ENCODE measurements at regions not wholly inside any gene's neighbourhood (a gene's known extent, or its start where the extent isn't known, plus 50 kb on each side); places are given as distances from the start of the nearest gene placed in this dataset.

DNA sequence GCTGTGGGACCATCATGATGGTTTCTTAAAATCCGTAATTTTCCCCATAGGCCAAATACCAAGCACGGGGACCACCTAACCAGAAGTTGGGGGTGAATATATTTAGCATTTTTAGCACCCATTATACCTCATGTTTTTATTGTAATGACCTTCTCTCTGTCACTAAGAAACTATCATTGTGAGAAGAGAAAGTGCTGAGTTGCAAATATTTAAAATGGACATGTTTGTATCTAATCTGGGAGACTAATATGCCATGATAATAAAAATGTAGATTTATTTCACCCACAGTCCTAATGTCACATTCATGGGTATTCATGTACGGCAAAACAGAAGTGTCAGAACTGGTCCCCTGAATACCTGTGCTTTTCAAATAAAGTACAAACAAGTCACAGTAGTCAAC is 398.9 kb upstream of the NR2F2 start:
- DNase-seq (ENCODE audit: missing footprints) (no peak), ATAC-seq (no peak)
- intact Hi-C loops (cut with DNase I) = no loop called here

DNA sequence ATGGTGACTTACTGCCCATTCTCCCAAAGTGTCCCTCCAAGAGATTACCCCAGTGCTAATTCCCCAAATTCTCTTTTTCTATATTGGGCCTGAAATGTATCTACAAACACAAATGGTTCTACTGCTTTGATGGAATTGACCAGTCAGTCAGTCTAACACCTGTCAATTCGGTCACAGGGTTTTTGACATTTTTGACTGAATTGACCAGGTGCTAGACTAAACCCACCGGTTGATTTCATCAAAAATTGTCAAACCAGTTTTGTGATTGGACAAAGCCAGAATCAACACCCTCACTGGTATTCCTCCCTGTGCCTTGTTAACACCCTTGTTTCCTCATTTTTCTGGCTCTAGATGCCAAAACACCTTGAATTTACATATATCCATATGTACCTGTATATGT is 398.4 kb upstream of the NR2F2 start:
- ATAC-seq (no peak), DNase-seq (ENCODE audit: missing footprints) (no peak)
- intact Hi-C loops (cut with DNase I) = no loop called here

GRCh38 chr15:95932676-95933075 is 397.8 kb upstream of the NR2F2 start:
- DNase-seq (ENCODE audit: missing footprints) (no peak), ATAC-seq (no peak)
- intact Hi-C loops (cut with DNase I) = no loop called here

- intact Hi-C loops (cut with DNase I) = loop anchor here (5.0 kb wide), 1 partner anchor 176 kb away; no protein-coding TSS in a partner anchor
- DNase-seq (ENCODE audit: missing footprints) = no peak
- ATAC-seq = no peak
Observed at GRCh38 chr15:95935852-95936251, 394.6 kb upstream of the NR2F2 start.

- intact Hi-C loops (cut with DNase I) = loop anchor here (5.0 kb wide), 1 partner anchor 175 kb away; no protein-coding TSS in a partner anchor
- DNase-seq (ENCODE audit: missing footprints) (no peak), ATAC-seq (peak; percentile 50)
Observed at GRCh38 chr15:95937128-95937528, 393.4 kb upstream of the NR2F2 start.

DNA sequence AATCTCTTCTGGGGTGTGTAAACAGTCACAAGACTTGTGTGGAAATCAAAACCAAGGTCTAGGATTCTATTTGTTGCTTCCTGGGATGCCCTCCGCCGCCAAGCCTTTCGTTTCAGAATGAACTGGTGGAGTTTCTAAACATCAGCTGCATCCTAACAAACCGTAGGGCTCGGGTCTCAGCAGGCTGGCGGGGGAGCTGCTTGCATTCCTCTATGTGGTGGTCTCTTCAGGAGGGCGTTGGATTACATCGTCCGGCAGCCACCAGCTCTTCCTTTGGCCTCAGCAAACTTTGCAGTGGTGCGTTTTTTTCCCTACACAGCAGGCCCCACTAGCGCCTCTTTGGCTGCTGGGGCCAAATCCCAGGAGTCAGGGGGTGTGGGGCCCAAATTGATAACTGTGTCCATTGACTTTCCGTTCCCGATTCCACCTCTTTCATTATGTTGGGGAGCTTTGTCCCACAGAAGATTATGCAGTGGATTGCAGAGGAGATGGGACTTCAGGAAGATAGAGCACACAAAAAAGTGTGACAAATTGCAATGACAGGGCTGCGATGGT is 390.0 kb upstream of the NR2F2 start:
- intact Hi-C loops (cut with DNase I) = no loop called here
- ATAC-seq = no peak
- DNase-seq (ENCODE audit: missing footprints) = no peak

GRCh38 chr15:95944193-95944592 is 386.3 kb upstream of the NR2F2 start:
- no peak for ATAC-seq
- intact Hi-C loops (cut with DNase I) = no loop called here
- DNase-seq (ENCODE audit: missing footprints) = no peak

DNA sequence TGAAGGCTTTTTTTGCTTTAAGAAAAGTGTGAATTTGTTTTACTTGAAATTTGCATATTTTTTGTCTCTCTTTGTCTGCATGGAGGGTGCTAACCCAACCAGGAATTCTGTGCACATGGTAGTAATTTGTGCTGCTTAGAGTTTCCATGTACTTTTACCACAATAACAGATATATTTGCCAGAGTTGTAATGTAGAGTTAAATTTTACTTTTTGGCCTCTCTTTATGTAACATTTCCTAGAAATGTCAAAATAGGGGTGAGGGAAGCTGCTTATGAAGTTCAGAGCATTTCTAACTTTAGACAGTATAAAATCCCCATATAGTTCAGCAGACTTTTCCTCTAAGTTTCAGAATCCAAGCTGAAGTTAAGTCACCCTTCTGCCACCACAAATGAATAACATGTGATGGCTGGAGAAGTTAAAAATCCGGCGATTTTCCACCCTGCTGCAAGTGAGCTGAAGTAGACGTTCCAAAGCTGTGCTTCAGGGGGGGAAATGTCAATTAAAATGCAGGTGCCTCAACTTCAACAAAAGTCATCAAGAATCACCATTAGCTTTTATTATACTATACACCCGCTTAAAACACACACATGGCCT is 385.7 kb upstream of the NR2F2 start:
- intact Hi-C loops (cut with DNase I) = no loop called here
- ATAC-seq (no peak), DNase-seq (ENCODE audit: missing footprints) (no peak)

DNA sequence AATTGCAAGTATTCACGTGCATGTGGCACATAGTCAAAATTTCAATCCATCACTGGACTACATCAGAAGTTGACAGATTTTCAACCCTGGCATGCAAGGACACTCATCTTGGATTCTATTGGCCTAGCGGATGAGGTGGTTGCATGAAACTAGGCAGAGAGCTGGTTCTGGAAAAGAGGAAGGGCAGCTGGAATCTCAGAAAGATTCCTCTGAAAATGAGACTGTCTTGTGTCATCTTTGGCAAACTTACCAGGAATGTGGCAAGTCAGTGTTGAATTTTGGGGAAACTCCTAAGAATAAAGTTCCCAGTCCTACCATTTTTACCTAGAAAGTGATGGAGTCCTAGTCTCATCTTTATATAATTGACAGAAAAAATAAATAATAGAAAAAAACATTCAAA is 384.3 kb upstream of the NR2F2 start:
- intact Hi-C loops (cut with DNase I) = no loop called here
- DNase-seq (ENCODE audit: missing footprints) = no peak
- no peak for ATAC-seq

- ATAC-seq (no peak), DNase-seq (ENCODE audit: missing footprints) (no peak)
- intact Hi-C loops (cut with DNase I) = no loop called here
Observed at GRCh38 chr15:95946926-95947325, 383.6 kb upstream of the NR2F2 start.

DNA sequence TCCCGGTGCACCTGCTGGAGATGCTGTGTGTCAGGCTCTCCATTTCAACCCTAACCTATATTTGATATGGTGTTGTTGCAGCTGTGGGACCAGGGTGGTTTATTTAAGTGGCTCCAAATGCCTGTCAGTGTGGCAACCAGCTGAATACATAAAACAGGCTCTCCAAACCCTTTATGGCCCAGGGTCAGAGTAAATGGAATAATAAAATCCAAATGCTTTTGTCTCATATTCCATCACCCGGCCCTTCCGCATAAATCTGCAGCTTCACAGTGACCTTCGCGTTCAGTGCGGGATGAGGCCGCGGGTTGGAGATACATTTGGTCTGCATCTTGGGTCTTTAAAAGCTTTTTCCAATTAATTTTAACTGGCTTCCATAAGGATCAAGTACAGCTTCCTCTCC is 382.1 kb upstream of the NR2F2 start:
- ATAC-seq = no peak
- no peak for DNase-seq (ENCODE audit: missing footprints)
- intact Hi-C loops (cut with DNase I) = no loop called here

GRCh38 chr15:95953032-95953431 is 377.5 kb upstream of the NR2F2 start:
- ATAC-seq (no peak), DNase-seq (ENCODE audit: missing footprints) (no peak)
- intact Hi-C loops (cut with DNase I) = no loop called here

DNA sequence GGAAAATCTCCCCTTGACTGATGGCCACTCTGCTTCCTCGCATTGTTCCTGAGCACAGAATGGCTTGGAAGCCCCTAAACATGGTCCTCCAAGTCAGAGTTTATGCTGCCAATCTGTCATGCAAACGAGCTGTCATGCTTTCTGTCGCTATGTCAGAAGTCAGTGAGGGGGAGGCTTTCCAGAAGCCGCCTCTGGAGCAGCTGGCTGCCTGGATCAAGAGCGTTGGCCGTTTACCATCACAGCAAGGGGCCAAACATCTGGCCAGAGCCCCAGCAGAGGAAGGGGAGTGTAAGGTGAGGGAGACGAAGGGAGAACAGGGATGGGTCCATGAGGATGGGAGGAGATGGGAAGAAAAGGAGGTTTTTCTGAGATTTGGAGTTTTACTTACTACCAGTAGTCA is 372.6 kb upstream of the NR2F2 start:
- no peak for DNase-seq (ENCODE audit: missing footprints)
- no peak for ATAC-seq
- intact Hi-C loops (cut with DNase I) = no loop called here

- no peak for DNase-seq (ENCODE audit: missing footprints)
- no peak for ATAC-seq
- intact Hi-C loops (cut with DNase I) = no loop called here
Observed at GRCh38 chr15:95958382-95958781, 372.1 kb upstream of the NR2F2 start.

DNA sequence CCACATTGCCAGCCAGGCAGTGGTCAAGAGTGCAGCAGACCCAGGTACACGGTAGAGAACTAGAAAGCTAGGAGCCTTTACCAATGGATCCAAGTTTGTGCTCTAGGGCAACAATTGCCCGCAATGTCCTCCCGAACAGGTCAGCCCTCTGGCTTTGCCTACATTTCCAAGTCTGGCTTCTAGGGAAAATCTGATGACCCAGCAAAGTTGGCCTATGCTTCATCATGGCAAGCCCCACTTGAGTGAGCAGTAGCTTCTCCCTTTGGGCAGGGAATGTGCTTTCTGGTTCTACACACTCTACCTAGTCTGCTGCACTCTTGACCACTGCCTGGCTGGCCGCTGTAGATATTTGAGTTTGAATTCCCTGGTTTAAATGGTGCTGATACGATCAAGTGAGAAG is 361.6 kb upstream of the NR2F2 start:
- intact Hi-C loops (cut with DNase I) = no loop called here
- no peak for ATAC-seq
- no peak for DNase-seq (ENCODE audit: missing footprints)

GRCh38 chr15:95970326-95970725 is 360.2 kb upstream of the NR2F2 start:
- DNase-seq (ENCODE audit: missing footprints) = no peak
- no peak for ATAC-seq
- intact Hi-C loops (cut with DNase I) = no loop called here

DNA sequence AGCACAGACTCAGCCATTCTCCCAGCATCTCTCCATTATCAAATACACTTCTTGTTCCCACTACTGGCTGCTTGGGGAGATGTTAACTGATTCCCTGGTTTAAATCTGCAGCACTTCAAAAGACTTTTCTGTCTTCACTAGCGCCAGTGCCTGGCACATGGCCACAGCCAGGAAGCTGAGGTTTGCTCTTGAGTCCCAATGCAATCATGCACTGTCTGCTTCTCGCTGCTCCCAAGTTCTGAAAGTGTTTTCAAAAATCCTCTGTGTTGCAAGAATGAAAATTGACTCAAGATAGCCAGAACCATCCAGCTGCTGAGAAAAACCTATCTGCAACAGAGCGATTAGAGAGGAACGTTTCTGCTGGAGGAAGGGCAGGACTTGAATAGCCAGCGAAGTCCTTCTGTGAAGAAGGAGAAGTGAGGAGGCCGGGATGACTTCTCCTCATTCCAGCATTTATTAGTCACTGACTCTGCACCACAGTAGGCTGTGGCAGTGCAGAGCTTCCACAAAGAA is 358.4 kb upstream of the NR2F2 start:
- ATAC-seq = peak; percentile 72
- no peak for DNase-seq (ENCODE audit: missing footprints)
- intact Hi-C loops (cut with DNase I) = no loop called here

DNA sequence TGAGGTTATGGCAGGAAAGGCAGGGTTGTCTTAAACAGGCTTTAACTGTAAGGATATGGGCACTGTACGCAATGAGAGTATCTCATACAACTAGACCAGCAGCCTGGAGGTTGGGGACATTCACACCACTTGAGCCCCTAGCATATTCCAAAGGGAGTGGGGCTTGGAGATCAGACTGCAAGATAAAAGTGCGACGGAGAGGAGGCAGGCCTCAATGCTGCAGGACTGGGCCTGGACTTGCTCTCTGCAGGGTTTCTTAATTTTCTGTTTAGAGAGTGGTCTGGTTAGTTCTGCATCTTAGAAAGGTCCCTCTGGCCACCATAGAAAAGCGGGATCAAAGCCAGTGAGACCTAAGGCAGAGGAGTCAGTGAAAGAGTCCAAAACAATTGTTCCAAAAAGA is 357.7 kb upstream of the NR2F2 start:
- DNase-seq (ENCODE audit: missing footprints) = no peak
- intact Hi-C loops (cut with DNase I) = no loop called here
- ATAC-seq = no peak

- ATAC-seq (no peak), DNase-seq (ENCODE audit: missing footprints) (no peak)
- intact Hi-C loops (cut with DNase I) = no loop called here
Observed at GRCh38 chr15:95973566-95974256, 356.8 kb upstream of the NR2F2 start.

- ATAC-seq = no peak
- intact Hi-C loops (cut with DNase I) = no loop called here
- no peak for DNase-seq (ENCODE audit: missing footprints)
Observed at GRCh38 chr15:95975212-95975611, 355.3 kb upstream of the NR2F2 start.
